OCI-LY3 (cell line): ENCODE measurements at regions not wholly inside any gene's neighbourhood (a gene's known extent, or its start where the extent isn't known, plus 50 kb on each side); places are given as distances from the start of the nearest gene placed in this dataset.

ENCODE experiments used
- CTCF ChIP-seq: fragments of 200-600, 300-600 bp; sonication (generic); IDR thresholded peaks from 2 replicates; pipeline ENCODE4 v1.5.1; 2014; ENCODE audit warnings: antibody characterized with exemption, low read length, low read depth
- EZH2phosphoT487 ChIP-seq: fragments of 200-600 bp; shearing (Covaris generic); IDR thresholded peaks from 2 replicates; pipeline ENCODE4 v1.6.1; 2018; ENCODE audit warnings: antibody characterized with exemption, mixed run types, low read depth

DNA sequence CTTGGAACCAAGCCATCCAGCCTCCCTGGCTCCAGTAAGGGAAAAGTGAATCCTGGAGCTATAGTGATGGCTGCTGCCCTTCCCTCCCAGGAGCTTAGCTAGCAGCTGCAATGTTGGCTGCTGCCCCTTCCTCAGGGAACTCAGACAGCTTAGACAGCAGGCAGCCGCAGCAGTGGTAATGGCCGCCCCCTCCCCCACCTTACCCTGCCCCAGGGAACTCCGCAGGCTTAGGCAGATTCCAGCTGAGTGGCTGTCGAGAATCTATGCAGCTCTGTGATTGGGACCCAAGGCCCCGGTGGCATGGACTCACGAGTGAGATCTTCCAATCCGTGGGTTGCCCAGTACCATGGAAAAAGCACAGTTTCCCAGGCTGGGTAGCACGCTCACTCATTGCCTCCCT is 378.6 kb downstream of the NNT start:
- TF ChIP-seq CTCF (no peak), EZH2phosphoT487 (no peak)
